Esophagus muscularis mucosa (tissue), 4 donors: ENCODE measurements at regions not wholly inside any gene's neighbourhood (a gene's known extent, or its start where the extent isn't known, plus 50 kb on each side); places are given as distances from the start of the nearest gene placed in this dataset.

Source experiments
- CTCF ChIP-seq, 3 experiments: fragments of 200-600 bp in 2 of 3; fragments of 450-650 bp in 1 of 3; sonication (generic) in 2 of 3; IDR thresholded peaks; one replicate each; pipeline ENCODE4 v1.5.1; 2017 to 2019; ENCODE audit warnings: antibody characterized with exemption in 3 of 3, mild to moderate bottlenecking in 2 of 3, moderate library complexity in 1 of 3
- EP300 ChIP-seq: sonication (generic); formaldehyde crosslinking; IDR thresholded peaks from one replicate; pipeline ENCODE4 v1.6.1; 2017; ENCODE audit warnings: antibody characterized with exemption
- POLR2AphosphoS5 ChIP-seq, 2 donors: sonication (generic); formaldehyde crosslinking; IDR thresholded peaks; one replicate each; pipeline ENCODE4 v1.6.1; 2017; ENCODE audit warnings: antibody characterized with exemption in 2 of 2

GRCh38 chr10:52966904-52967303, 194.3 kb upstream of the MBL2 start:
- TF ChIP-seq POLR2AphosphoS5 (IDR thresholded peaks at IDR 0.05) = no peak
- no peak for TF ChIP-seq CTCF (IDR thresholded peaks at IDR 0.05)
- no peak for TF ChIP-seq EP300
